BLaER1 treated with 17β-estradiol and CSF1 and Interleukin-3, amounts not matched to agents 10 nM and 100 nM (cell line): ENCODE measurements at regions not wholly inside any gene's neighbourhood (a gene's known extent, or its start where the extent isn't known, plus 50 kb on each side); places are given as distances from the start of the nearest gene placed in this dataset.

Source experiments
- H3K27ac ChIP-seq, 11 experiments: shearing (Covaris generic); formaldehyde crosslinking; 2 replicates each; pipeline ENCODE4 v1.8.1; 2022
- H3K27me3 ChIP-seq, 11 experiments: shearing (Covaris generic); formaldehyde crosslinking; 2 replicates each; pipeline ENCODE4 v1.8.1; 2022
- H3K36me3 ChIP-seq, 11 experiments: shearing (Covaris generic); formaldehyde crosslinking; 2 replicates each; pipeline ENCODE4 v1.8.1; 2022
- H3K4me1 ChIP-seq, 10 experiments: shearing (Covaris generic); formaldehyde crosslinking; 2 replicates each; pipeline ENCODE4 v1.8.1; 2022
- H3K4me2 ChIP-seq, 11 experiments: shearing (Covaris generic); formaldehyde crosslinking; 2 replicates each; pipeline ENCODE4 v1.8.1; 2022
- H3K4me3 ChIP-seq, 10 experiments: shearing (Covaris generic); formaldehyde crosslinking; 2 replicates each; pipeline ENCODE4 v1.8.1; 2022
- H3K9ac ChIP-seq, 11 experiments: shearing (Covaris generic); formaldehyde crosslinking; 2 replicates each; pipeline ENCODE4 v1.8.1; 2022
- H3K9me3 ChIP-seq, 11 experiments: shearing (Covaris generic); formaldehyde crosslinking; replicated peaks in 1 of 11; 2 replicates each; pipeline ENCODE4 v1.8.1; 2022
- H4K20me1 ChIP-seq, 11 experiments: shearing (Covaris generic); formaldehyde crosslinking; 2 replicates each; pipeline ENCODE4 v1.8.1; 2022
- Cebpa-rat ChIP-seq, 11 experiments: shearing (Covaris generic); IDR thresholded peaks; 2 replicates each; pipeline ENCODE4 v1.8.1; 2022

- Histone ChIP-seq H3K27me3 (no peaks in the 10 kb centered on the region), H3K4me2 (no peak overlapping the region), H3K36me3 (no peaks in the 10 kb centered on the region), H3K4me3 (no peak overlapping the region), H3K9me3 (peaks cover 0 to 4% (median 0%) of the 10 kb centered on the region in 11 experiments; a peak in 3 of 22 replicates), H3K4me1 (peaks cover 0 to 9% (median 0%) of the 10 kb centered on the region in 10 experiments; a peak in 1 of 20 replicates), H3K9ac (no peak overlapping the region), H3K27ac (no peak overlapping the region), H4K20me1 (no peaks in the 10 kb centered on the region)
- TF ChIP-seq Cebpa-rat (IDR thresholded peaks at IDR 0.05) = no peak
Measured at GRCh38 chr5:125154301-125155110, 408.1 kb upstream of the ZNF608 start.

GRCh38 chr5:125160787-125161502 lies 414.5 kb upstream of the ZNF608 start:
- Histone ChIP-seq H3K36me3 (no peaks in the 10 kb centered on the region), H3K9ac (no peak overlapping the region), H3K4me2 (no peak overlapping the region), H3K9me3 (peaks cover 27 to 52% (median 47%) of the 10 kb centered on the region in 11 experiments), H3K27ac (no peak overlapping the region), H3K4me3 (no peak overlapping the region), H3K4me1 (no peaks in the 10 kb centered on the region), H3K27me3 (no peaks in the 10 kb centered on the region), H4K20me1 (no peaks in the 10 kb centered on the region)
- no peak for TF ChIP-seq Cebpa-rat (IDR thresholded peaks at IDR 0.05)

DNA sequence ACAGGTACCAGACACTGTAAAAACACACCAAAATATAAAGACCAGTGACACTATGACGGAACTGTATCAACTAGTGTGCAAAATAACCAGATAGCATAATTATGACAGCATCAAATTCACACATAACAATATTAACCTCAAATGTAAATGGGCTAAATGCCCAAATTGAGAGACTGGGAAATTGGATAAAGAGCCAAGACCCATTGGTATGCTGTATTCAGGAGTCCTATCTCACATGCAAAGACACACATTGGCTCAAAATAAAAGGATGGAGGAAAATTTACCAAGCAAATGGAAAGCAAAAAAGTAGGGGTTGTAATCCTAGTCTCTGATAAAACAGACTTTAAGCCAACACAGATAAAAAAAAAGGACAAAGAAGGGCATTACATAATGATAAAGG lies 416.3 kb upstream of the ZNF608 start:
- Histone ChIP-seq H3K27me3 (no peaks in the 10 kb centered on the region), H3K4me2 (no peak overlapping the region), H3K9ac (no peak overlapping the region), H3K36me3 (no peaks in the 10 kb centered on the region), H4K20me1 (no peaks in the 10 kb centered on the region), H3K27ac (no peak overlapping the region), H3K9me3 (peaks cover 38 to 62% (median 48%) of the 10 kb centered on the region in 11 experiments), H3K4me3 (no peak overlapping the region), H3K4me1 (no peaks in the 10 kb centered on the region)
- no peak for TF ChIP-seq Cebpa-rat (IDR thresholded peaks at IDR 0.05)

- Histone ChIP-seq H3K36me3 (no peaks in the 10 kb centered on the region), H3K4me1 (no peaks in the 10 kb centered on the region), H3K27ac (no peak overlapping the region), H3K4me3 (no peak overlapping the region), H3K27me3 (no peaks in the 10 kb centered on the region), H3K4me2 (no peak overlapping the region), H3K9ac (no peak overlapping the region), H4K20me1 (no peaks in the 10 kb centered on the region), H3K9me3 (peaks cover 11 to 28% (median 15%) of the 10 kb centered on the region in 11 experiments; a peak in 19 of 22 replicates)
- TF ChIP-seq Cebpa-rat (IDR thresholded peaks at IDR 0.05) = no peak
Measured at GRCh38 chr5:125169396-125169795, 423.0 kb upstream of the ZNF608 start.

DNA sequence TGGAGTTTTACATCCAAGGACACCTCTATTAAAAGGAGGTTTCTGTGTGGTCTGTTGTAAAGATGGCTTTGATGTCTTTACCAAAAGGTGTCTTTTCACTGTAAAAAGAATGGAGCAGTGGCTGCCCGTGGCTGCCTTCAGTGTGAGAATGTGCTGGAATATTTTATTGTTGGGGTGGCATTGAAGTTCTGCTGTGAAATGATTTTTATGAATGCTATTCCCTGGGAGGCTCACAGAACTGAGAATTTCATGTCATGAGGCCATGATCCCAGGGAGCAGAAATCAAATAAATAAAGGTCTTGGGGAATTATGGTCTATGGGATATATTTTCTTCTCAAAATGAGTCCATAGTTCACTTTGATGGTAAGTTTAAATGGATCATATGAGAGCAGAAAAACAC lies 425.2 kb upstream of the ZNF608 start:
- Histone ChIP-seq H3K27ac (no peak overlapping the region), H3K4me3 (no peak overlapping the region)
- TF ChIP-seq Cebpa-rat (IDR thresholded peaks at IDR 0.05) = no peak

GRCh38 chr5:125175348-125176004 lies 429.0 kb upstream of the ZNF608 start:
- Histone ChIP-seq H4K20me1 (no peaks in the 10 kb centered on the region), H3K36me3 (no peaks in the 10 kb centered on the region), H3K4me3 (no peak overlapping the region), H3K27ac (no peak overlapping the region), H3K9ac (no peak overlapping the region), H3K27me3 (no peaks in the 10 kb centered on the region), H3K9me3 (peaks cover 0 to 7% (median 0%) of the 10 kb centered on the region in 11 experiments; a peak in 3 of 22 replicates), H3K4me1 (no peaks in the 10 kb centered on the region), H3K4me2 (no peak overlapping the region)
- no peak for TF ChIP-seq Cebpa-rat (IDR thresholded peaks at IDR 0.05)

More for the DNA sequence above, 425.2 kb upstream of the ZNF608 start:
- H3K4me2 ChIP-seq = no peak overlapping the region
- H3K4me1 ChIP-seq = no peaks in the 10 kb centered on the region
- H4K20me1 ChIP-seq = no peaks in the 10 kb centered on the region
- peaks cover 0 to 9% (median 4%) of the 10 kb centered on the region in 11 experiments; a peak in 6 of 22 replicates for H3K9me3 ChIP-seq
- H3K36me3 ChIP-seq = no peaks in the 10 kb centered on the region
- H3K9ac ChIP-seq = no peak overlapping the region
- H3K27me3 ChIP-seq = no peaks in the 10 kb centered on the region

DNA sequence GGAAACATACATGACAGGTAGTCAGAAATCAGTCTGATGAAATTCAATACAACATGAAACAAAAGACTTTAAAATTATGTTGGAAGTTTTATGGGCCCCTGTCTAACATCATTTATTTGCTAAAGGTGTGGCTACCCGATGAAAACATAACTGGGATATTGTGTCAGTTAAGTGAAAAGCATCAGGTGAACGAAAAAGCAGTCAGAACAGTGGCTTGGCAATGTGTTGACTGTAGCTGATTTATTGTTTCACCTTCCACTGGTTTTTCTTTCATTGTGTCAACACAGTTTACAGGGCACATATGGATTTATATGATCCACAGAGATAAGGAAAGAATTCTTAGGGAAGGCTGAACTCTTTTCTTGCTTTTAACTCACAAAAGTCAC lies 429.6 kb upstream of the ZNF608 start:
- no peaks in the 10 kb centered on the region for H3K36me3 ChIP-seq
- peaks cover 0 to 7% (median 0%) of the 10 kb centered on the region in 11 experiments; a peak in 3 of 22 replicates for H3K9me3 ChIP-seq
- no peaks in the 10 kb centered on the region for H3K27me3 ChIP-seq
- H3K4me3 ChIP-seq = no peak overlapping the region
- no peak overlapping the region for H3K27ac ChIP-seq
- no peak overlapping the region for H3K9ac ChIP-seq
- no peak overlapping the region for H3K4me2 ChIP-seq
- no peak for TF ChIP-seq Cebpa-rat (IDR thresholded peaks at IDR 0.05)
- H4K20me1 ChIP-seq = no peaks in the 10 kb centered on the region
- H3K4me1 ChIP-seq = no peaks in the 10 kb centered on the region

DNA sequence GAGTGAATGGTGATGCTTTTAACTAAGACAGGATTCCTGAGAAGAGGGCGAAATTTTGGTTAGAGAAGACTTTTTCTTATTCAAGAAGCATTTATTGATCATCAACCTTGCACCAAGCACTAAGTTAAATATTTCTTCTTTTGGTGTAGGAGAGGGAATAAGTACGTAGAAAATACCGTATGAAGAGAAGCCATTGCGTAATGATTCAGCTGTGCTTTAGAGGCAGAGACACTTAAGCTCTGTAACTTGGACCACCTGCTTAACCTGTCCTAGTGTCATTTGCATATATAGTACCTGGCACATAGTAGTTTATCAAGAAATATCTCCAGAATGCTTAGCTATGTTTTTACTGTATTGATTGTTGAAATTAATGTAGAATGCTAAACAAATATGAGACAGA lies 430.9 kb upstream of the ZNF608 start:
- Histone ChIP-seq H4K20me1 (no peaks in the 10 kb centered on the region), H3K27ac (no peak overlapping the region), H3K4me1 (no peaks in the 10 kb centered on the region), H3K9ac (no peak overlapping the region), H3K9me3 (peaks cover 0 to 7% (median 0%) of the 10 kb centered on the region in 11 experiments; a peak in 3 of 22 replicates), H3K4me3 (no peak overlapping the region), H3K27me3 (no peaks in the 10 kb centered on the region), H3K36me3 (no peaks in the 10 kb centered on the region), H3K4me2 (no peak overlapping the region)
- TF ChIP-seq Cebpa-rat (IDR thresholded peaks at IDR 0.05) = peak in 3 of 11 experiments; percentile 14 to 37 (median 32); a peak in 1 of 22 replicates

- no peaks in the 10 kb centered on the region for H3K4me1 ChIP-seq
- H4K20me1 ChIP-seq = no peaks in the 10 kb centered on the region
- H3K9me3 ChIP-seq = peaks cover 0 to 7% (median 0%) of the 10 kb centered on the region in 11 experiments; a peak in 3 of 22 replicates
- no peak overlapping the region for H3K4me3 ChIP-seq
- H3K27ac ChIP-seq = no peak overlapping the region
- H3K9ac ChIP-seq = no peak overlapping the region
- no peaks in the 10 kb centered on the region for H3K27me3 ChIP-seq
- no peak for TF ChIP-seq Cebpa-rat (IDR thresholded peaks at IDR 0.05)
- no peak overlapping the region for H3K4me2 ChIP-seq
- no peaks in the 10 kb centered on the region for H3K36me3 ChIP-seq
Measured at GRCh38 chr5:125179612-125180011, 433.2 kb upstream of the ZNF608 start.
